GM23338 (cell line): ENCODE measurements at regions not wholly inside any gene's neighbourhood (a gene's known extent, or its start where the extent isn't known, plus 50 kb on each side); places are given as distances from the start of the nearest gene placed in this dataset.

Experiments
- ETS1 ChIP-seq: IDR thresholded peaks from 2 replicates; pipeline ENCODE4 v1.6.1; 2016; ENCODE audit warnings: antibody characterized with exemption
- EZH2 ChIP-seq: fragments of 200-600 bp; sonication (generic); IDR thresholded peaks from one replicate; pipeline ENCODE4 v1.8.0; 2017; ENCODE audit warnings: antibody characterized with exemption, mild to moderate bottlenecking, low read depth; ENCODE audit not compliant: unreplicated experiment
- EZH2phosphoT487 ChIP-seq: fragments of 200-600 bp; sonication (generic); IDR thresholded peaks from one replicate; pipeline ENCODE4 v1.8.1; 2018; ENCODE audit warnings: antibody characterized with exemption; ENCODE audit not compliant: unreplicated experiment
- JUNB ChIP-seq: IDR thresholded peaks from one replicate; pipeline ENCODE4 v1.6.1; 2016; ENCODE audit warnings: antibody characterized with exemption; ENCODE audit not compliant: unreplicated experiment
- STAT1 ChIP-seq: IDR thresholded peaks from one replicate; pipeline ENCODE4 v1.6.1; 2016; ENCODE audit warnings: antibody characterized with exemption; ENCODE audit not compliant: unreplicated experiment
- ZNF114 ChIP-seq: fragments of 250-450 bp; sonication (Bioruptor Pico); IDR thresholded peaks from 2 replicates; pipeline ENCODE4 v1.5.0; 2020; ENCODE audit warnings: mild to moderate bottlenecking, moderate library complexity
- ZNF331 ChIP-seq: fragments of 250-450 bp; sonication (Bioruptor Pico); IDR thresholded peaks from 2 replicates; pipeline ENCODE4 v1.5.0; 2020; ENCODE audit warnings: low read depth, mild to moderate bottlenecking, moderate library complexity
- TF ChIP-seq, protein P1 (sequence below): fragments of 250-450 bp; sonication (Bioruptor Pico); IDR thresholded peaks from 2 replicates; pipeline ENCODE4 v1.5.0; 2020; ENCODE audit warnings: mild to moderate bottlenecking, moderate library complexity

DNA sequence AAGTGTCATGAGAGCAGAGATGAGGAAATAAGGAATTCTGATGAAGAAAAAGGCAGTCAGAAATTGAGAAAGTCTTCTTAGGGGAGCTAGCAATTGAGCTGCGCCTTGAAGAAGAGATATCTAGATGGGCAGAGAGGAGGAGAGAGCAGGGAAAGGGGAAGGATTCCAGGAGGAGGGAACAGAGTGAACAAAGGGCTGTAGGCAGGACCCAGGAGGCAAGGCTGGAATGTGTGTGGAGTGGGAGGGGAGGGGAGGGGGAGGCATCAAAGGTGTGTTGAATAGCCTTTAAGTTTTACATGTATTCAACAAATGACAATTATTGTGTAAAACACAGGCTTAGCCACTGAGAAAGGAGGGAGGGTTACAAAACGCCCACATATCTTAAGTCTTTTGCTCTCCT is 164.5 kb downstream of the TDRD15 start (continued):
- TF ChIP-seq, protein P1, sequence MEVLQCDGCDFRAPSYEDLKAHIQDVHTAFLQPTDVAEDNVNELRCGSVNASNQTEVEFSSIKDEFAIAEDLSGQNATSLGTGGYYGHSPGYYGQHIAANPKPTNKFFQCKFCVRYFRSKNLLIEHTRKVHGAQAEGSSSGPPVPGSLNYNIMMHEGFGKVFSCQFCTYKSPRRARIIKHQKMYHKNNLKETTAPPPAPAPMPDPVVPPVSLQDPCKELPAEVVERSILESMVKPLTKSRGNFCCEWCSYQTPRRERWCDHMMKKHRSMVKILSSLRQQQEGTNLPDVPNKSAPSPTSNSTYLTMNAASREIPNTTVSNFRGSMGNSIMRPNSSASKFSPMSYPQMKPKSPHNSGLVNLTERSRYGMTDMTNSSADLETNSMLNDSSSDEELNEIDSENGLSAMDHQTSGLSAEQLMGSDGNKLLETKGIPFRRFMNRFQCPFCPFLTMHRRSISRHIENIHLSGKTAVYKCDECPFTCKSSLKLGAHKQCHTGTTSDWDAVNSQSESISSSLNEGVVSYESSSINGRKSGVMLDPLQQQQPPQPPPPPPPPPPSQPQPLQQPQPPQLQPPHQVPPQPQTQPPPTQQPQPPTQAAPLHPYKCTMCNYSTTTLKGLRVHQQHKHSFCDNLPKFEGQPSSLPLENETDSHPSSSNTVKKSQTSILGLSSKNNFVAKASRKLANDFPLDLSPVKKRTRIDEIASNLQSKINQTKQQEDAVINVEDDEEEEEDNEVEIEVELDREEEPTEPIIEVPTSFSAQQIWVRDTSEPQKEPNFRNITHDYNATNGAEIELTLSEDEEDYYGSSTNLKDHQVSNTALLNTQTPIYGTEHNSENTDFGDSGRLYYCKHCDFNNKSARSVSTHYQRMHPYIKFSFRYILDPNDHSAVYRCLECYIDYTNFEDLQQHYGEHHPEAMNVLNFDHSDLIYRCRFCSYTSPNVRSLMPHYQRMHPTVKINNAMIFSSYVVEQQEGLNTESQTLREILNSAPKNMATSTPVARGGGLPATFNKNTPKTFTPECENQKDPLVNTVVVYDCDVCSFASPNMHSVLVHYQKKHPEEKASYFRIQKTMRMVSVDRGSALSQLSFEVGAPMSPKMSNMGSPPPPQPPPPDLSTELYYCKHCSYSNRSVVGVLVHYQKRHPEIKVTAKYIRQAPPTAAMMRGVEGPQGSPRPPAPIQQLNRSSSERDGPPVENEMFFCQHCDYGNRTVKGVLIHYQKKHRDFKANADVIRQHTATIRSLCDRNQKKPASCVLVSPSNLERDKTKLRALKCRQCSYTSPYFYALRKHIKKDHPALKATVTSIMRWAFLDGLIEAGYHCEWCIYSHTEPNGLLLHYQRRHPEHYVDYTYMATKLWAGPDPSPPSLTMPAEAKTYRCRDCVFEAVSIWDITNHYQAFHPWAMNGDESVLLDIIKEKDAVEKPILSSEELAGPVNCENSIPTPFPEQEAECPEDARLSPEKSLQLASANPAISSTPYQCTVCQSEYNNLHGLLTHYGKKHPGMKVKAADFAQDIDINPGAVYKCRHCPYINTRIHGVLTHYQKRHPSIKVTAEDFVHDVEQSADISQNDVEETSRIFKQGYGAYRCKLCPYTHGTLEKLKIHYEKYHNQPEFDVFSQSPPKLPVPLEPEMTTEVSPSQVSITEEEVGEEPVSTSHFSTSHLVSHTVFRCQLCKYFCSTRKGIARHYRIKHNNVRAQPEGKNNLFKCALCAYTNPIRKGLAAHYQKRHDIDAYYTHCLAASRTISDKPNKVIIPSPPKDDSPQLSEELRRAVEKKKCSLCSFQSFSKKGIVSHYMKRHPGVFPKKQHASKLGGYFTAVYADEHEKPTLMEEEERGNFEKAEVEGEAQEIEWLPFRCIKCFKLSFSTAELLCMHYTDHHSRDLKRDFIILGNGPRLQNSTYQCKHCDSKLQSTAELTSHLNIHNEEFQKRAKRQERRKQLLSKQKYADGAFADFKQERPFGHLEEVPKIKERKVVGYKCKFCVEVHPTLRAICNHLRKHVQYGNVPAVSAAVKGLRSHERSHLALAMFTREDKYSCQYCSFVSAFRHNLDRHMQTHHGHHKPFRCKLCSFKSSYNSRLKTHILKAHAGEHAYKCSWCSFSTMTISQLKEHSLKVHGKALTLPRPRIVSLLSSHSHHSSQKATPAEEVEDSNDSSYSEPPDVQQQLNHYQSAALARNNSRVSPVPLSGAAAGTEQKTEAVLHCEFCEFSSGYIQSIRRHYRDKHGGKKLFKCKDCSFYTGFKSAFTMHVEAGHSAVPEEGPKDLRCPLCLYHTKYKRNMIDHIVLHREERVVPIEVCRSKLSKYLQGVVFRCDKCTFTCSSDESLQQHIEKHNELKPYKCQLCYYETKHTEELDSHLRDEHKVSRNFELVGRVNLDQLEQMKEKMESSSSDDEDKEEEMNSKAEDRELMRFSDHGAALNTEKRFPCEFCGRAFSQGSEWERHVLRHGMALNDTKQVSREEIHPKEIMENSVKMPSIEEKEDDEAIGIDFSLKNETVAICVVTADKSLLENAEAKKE (CRISPR knock-in tag): no peak
- no peak for TF ChIP-seq JUNB
- TF ChIP-seq EZH2phosphoT487: no peak
- no peak for TF ChIP-seq EZH2
- TF ChIP-seq ETS1: no peak
- no peak for TF ChIP-seq ZNF114 (CRISPR knock-in tag)
- TF ChIP-seq ZNF331 (CRISPR knock-in tag): no peak
- no peak for TF ChIP-seq STAT1
